Activated T-cell treated with anti-CD3 and anti-CD28 coated beads, Interleukin-2, amount 50 U/mL, for 48 hours (primary cell): ENCODE measurements at regions not wholly inside any gene's neighbourhood (a gene's known extent, or its start where the extent isn't known, plus 50 kb on each side); places are given as distances from the start of the nearest gene placed in this dataset.
"Not testable (repeated sequence)": the region's sequence is repeated elsewhere in the genome, so short reads cannot be mapped to it uniquely, and the experiment has no call there.

ENCODE experiments used
- DNase-seq, 2 experiments: peaks; one replicate each; pipeline ENCODE4 v3.0.0-alpha.2; 2020

DNA sequence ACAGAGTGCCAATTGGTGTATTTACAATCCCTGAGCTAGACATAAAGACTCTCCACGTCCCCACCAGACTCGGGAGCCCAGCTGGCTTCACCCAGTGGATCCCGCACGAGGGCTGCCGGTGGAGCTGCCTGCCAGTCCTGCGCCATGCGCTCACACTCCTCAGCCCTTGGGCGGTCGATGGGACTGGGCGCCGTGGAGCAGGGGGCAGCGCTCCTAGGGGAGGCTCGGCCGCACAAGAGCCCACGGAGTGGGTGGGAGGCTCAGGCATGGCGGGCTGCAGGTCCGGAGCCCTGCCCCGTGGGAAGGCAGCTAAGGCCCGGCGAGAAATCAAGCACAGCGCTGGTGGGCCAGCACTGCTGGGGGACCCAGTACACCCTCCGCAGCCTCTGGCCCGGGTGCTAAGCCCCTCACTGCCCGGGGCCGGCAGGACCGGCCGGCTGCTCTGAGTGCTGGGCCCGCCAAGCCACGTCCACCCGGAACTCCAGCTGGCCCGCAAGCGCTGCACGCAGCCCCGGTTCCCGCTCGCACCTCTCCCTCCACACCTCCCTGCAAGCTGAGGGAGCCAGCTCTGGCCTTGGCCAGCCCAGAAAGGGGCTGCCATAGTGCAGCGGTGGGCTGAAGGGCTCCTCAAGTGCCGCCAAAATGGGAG is 759.4 kb downstream of the BRINP3 start:
- not testable (repeated sequence) for DNase-seq

DNA sequence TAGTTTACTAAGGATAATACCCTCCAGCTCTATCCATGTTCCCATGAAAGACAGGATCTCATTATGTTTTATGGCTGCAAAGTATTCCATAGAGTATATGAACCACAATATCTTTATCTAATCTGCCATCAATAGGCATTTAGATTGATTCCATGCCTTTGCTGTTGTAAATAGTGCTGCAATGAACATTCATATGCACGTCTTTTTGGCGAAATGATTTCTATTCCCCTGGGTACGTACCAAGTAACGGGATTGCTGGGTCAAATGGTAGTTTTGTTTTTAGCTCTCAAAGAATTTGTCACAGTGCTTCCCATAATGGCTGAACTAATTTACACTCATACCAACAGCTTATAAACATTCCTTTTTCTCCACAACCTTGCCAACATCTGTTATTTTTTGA is 750.9 kb downstream of the BRINP3 start:
- no peak for DNase-seq

DNA sequence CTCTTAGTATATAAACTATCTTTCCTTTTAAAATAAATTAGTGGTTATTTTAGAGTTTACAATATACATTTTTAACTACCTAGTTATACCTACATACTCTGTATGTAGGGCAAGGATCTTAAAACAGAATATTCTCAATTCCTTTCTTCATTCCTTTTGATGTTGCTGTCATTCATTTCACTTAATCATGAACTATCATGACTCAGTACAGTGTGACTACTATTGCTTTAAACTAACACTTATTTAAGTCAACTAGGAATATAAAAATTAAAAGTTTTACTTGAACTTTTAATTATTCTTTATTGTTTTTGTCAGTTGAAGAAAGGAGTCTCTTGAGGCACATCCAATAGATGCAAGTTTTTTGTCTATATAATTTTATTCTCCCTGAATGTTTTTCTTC is 726.4 kb downstream of the BRINP3 start:
- DNase-seq: no peak

DNA sequence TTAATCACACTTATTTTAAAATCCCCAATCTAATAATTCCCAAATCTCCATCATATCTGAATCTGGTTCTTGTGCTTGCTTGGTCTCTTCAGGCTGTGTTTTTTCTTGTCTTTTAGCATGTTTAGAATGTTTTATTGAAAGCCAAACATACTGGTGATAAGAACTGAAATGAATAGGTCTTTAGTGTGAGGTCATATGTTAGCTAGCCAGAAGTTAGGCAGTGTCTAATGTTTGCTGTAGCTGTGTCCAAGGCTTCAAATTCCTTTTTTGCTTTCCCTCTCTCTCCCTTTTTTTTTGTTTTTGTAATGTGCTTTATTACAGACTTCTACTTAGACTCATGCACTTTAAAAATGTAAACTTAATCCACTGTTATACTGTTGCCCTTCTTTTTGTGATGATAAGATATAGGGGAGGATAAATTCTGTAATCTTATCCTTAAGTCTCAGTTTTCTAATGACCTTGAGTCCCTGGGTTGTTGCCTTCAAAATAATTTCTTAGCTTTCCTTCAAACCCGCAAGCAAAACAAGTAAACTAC is 725.1 kb downstream of the BRINP3 start:
- DNase-seq: no peak

DNA sequence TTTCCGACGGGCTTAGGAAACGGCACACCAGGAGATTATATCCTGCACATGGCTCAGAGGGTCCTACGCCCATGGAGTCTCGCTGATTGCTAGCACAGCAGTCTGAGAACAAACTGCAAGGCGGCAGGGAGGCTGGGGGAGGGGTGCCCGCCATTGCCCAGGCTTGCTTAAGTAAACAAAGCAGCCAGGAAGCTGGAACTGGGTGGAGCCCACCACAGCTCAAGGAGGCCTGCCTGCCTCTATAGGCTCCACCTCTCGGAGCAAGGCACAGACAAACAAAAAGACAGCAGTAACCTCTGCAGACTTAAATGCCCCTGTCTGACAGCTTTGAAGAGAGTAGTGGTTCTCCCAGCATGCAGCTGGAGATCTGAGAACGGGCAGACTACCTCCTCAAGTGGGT is 722.6 kb downstream of the BRINP3 start:
- DNase-seq: not testable (repeated sequence)

DNA sequence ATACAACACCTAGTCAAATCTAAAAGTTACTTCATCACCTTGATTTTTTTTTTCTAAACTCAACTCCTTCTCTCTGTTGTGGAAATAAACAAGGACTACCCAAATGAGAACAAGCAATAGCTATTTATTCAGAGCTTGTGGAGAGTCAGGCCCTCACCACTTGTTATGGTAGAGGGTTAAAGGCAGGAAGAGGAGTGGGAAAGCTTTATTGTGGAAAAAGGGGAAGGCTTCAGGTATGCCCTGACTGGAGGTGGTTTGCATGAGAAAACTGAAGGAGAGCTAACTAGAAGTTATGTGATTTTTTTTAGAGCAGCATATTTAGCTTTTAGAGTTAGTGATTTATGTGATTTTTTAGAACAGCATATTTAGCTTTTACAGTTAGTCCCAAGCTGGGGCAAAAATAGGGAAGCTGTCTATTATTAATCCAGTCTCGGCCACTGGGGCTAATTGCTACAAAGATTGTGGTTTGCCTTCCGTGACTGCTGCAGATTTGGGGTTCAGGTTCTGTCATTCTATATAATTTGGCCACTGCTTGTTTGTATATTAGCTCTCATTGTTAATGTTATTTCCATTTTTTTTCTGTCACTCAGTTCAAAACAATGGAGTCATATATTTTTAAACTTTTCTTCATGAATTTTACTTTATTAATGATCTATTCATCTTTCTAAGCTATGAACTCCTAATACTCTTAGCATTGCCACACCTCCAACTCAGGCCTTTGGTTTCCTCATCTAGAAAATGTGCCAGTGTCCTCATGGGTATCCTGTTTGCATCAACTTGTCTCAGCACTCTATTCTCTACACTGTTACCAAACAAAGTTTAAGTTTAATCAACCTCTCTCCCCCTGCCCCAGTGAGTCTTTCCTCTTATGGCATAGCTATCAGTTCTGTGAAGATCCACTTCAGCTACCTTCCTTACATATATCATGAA is 713.0 kb downstream of the BRINP3 start:
- DNase-seq: no peak

DNA sequence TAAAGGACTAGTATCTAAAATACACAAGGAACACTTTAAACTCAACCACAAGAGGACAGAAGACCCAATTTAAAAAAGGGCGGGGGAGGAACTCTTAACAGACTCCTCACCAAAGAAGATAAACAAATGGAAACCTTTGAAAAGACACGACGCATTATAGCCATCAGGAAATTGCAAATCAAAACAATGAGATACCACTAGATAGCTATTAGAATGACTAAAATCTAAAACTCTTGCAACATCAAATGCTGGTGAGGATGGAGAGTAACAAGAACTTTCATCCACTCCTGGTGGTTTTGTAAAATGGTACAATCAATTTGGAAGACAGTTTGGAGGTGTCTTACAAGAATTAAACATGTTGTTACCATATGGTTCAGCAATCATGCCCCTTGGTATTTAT is 708.2 kb downstream of the BRINP3 start:
- no peak for DNase-seq

DNA sequence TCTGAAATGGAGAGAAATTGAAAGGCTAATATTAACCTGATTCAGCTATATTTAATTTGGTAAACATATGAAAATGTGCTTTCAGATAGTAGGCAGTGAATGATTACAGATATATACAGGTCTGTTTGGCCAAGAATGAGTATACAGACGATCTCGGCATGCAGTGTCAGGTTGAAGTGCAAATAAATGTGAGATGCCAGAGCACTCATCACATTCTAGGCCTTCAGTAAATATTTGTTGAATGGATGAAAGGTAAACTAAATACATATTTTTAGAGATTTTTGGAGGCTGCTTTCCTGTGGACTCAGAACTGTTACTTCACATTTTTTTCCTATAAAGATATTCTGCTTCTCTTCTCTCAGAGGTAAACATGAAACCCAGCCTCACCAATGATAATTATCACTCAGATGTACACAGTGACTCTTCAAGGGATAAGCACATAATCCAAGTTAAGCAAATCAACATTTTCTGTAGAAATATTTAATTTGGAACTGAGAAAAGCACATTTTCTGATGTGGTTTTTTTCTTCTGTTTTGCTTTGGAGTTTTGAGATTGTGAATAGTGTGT is 702.9 kb downstream of the BRINP3 start:
- DNase-seq: no peak

DNA sequence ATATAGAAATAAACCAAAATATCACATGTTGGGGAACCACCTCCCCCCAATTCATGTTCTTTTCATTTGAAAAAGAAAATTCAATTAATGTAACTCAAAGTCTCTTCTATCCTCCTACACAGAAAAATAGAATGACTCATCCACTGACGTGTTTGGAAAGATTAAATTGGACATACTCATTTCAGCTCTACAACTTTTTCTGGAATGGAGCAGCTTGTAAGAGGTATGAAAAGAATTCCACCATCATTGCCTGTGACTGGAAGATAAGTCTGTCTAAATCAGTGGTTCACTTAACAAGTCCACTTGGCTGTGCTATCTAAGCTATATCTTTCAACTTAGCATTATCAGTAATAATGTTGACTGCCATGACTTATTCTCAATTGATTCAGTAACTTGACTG is 702.3 kb downstream of the BRINP3 start:
- DNase-seq: no peak

DNA sequence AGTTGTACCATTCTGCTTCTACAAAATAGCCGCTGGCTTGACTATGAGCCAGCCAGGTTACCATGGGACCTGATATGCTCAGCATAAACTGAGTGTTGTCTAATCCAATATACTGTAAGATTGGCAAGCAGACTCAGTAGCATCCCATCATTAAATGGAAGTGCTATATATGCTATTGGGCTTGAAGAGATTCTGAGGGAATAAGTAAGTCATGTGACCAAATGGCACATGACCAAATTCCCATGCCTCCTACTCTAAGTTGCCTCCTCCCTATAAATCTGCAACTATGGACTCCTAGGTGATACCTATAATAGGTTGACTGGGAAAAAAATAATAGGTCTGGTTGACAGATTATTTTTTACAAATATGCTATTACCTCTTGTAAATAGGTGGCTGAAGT is 698.6 kb downstream of the BRINP3 start:
- no peak for DNase-seq

DNA sequence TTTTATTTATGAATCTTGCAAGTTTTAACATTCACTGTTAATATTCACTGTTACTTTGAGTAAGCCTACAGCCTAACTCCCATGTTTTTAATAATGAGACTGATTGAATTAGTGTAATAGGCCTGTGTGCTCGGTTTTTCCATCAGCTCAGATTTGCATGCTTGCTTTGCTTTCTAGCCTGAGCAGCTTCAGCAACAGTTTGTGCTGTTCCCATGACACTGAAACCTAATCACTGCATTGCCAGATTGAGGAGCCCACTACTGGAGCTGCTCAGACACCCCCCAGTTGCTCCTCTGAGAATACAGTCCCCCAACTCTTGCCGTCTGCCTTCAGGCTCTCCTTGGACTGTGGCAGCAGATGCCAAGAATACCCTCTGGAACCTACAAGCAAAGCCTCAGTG is 695.4 kb downstream of the BRINP3 start:
- DNase-seq: no peak

DNA sequence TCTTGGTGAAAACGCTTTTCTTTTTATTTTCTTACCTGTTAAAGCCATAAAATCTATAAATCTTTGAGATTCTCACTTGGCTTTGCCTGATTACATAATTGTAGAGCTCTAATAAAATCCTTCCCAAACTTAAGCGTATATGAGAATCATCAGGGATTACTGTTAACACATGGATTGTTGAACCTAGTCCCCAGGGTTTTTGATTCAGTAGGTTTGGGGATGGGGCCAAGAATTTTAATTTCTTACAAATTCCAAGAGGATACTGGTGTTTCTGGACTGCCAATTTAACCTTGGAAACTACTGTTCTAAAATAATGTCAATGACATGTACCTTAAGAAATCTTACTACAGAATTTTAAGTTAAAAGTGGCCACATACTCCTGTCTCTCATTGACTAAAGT is 694.2 kb downstream of the BRINP3 start:
- DNase-seq: no peak

DNA sequence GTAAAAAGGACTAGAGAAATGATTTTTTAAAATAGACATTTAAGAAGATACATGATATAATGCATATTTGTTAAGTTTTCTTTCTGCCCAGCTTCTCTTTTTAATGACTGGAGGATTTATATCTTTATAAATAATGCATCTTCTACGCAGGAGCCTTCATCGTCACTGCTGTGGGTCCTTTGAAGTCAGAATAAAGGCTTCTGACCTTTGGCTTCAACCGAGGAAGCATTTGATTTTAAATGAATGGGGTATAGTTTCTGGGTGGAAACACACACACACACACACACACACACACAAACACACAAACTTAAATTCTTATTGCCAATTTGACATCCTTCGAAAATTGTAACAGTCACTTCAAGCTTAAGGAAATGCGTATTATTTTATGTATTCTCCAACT is 690.9 kb downstream of the BRINP3 start:
- DNase-seq: no peak

DNA sequence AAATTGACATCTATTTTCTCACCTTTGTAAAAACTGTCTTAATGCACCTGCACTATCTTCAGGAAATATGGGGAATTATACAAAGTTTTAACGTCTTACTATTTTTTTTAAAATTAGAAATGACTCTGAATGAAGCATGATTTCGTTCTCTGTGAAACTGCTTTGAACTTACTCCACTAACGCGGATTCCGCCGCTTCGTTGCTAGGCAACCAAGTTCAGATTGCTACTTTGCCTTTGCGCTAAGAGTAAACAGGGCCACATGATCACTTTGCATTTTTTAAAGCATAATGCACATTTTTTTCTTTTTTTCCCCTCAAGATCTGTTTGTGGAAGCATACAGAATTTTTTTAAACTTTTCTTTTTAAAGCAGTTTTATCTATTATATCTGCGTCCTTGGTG is 690.5 kb downstream of the BRINP3 start:
- DNase-seq: no peak

DNA sequence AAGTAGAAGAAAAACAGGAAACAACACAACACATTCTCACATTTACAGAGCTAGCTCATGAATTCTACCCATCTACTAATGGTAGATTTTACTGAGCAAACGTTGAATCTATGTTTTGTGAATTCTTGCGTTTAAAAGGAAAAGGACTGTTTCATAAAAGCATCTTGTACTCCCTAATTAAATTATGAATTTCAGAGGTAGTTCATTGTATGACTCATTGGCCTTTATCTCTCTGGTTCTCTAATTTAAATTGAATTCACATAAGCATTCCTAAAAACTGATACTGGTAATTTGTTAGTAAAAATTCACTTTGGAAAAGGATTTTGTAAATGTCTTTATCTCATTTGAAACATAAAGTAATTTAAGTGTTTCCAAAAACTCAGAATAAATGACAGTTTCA is 687.3 kb downstream of the BRINP3 start:
- no peak for DNase-seq

DNA sequence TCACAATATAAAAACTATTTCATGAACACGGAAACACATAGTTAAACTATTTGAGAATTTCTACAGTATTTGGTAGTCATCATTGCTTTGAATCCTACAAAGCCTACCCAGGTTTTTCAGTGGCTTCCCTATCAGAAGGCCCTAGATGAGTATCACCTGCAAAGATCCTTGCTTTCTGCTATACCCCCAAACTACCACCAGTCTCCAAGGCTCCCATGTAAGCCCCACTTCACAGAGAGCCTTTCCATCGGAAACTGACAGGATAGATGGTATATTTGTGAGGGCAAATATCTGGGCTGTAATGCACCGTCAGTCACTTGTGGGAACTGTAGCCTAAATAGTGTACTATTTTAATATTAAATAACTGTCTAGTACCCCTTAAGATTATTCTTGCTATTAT is 674.3 kb downstream of the BRINP3 start:
- no peak for DNase-seq

DNA sequence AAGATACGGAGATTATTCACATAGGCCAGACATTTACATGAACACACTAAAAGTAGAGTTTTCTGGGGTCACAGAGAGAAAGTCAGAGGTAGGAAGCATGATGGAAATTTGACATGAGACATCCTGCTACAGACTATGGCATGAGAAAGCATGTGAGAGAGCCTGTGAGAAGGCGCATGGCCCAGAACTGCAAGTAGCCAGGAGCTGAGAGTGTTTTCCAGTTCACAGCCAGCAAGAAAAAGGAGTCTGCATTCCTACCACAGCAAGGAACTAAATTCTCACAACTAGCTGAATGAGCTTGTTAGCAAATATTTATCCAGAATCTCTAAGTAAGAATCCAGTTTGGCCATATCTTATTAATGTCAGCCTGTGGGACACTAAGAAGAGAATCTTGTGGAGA is 673.3 kb downstream of the BRINP3 start:
- no peak for DNase-seq

DNA sequence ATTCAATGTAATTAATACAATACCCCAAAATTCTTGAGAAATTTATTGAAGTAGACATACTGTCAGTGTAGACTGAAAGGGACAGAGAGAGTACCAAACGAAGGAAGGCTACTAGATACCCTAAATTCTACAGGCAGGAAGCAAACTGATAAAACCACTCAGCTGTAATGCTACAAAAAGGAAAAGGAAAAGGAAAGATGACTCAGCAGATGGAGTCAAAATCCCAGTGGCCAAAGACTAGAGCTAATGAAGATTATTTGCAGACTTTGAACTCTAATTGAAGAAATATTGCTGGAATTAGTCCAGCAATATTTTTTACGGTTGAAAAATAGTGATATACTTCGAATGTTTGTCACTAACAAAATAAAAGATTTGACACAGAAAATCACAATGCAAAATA is 671.9 kb downstream of the BRINP3 start:
- no peak for DNase-seq

DNA sequence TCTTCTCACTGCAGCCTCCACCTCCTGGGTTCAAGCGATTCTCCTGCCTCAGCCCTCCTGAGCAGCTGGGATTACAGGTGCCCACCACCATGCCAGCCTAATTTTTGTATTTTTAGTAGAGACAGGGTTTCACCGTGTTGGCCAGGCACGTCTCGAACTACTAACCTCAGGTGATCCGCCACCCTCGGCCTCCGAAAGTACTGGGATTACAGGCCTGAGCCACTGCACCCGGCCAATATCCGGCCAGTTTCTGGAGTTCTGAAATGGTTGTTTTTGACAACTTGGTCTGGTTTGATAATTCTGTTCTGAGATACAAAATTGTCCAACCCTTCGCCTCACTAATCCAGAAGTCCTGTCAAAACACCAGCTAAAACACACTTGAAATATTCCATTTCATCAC is 667.0 kb downstream of the BRINP3 start:
- not testable (repeated sequence) for DNase-seq

DNA sequence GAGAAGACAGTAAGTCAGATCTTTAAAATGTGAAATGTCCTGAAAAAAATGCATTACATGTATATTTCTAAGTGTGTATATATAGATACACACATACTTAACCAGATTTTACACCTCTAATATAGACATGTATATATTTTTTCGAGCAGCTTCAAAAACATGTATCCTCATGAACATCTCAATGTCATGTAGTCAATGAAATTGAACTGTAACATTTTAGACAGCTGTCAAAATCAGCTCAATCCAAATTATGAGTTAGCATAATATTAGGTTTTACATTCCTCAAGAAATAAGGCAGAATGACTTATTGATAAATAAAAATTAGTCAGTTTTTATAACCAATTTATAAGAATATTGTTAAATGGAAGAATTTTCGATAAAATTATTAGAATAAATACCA is 665.7 kb downstream of the BRINP3 start:
- DNase-seq: no peak

DNA sequence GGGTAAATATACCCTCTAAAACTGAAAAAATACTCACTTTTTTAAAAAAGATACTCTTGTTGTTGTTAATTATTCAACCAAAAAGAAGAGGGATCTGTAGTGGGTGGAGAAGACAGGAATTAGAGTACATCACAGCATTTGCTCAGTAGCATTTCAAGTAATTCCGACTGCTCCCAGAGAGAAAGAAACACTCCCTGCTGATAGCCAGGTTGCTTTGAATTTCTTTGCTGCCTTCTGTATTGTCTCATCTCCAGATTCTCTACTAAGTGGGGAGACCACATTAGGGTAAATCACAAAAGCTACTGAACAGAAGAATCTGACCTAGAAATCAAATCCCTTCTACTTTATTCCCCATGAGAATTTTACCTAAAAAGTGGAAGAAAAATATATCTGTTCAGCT is 661.1 kb downstream of the BRINP3 start:
- DNase-seq: no peak

DNA sequence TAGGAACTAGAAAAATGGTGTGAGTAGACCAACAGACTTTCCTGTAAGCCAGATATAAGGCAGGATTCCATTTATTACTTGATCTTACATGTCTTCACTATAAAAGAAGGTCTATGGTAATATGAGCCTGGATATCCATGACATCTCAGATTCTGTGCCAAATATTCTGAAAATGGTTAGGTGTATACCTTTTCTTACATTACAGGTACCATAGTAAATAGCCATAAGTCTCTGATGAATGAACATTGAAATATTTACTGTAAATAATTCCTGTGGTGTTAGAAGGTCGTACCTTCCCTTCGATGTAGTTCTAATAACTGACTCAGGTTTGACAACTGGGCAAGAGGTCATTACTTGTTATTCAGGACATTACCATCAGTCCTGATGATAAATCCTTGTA is 657.9 kb downstream of the BRINP3 start:
- DNase-seq: no peak

DNA sequence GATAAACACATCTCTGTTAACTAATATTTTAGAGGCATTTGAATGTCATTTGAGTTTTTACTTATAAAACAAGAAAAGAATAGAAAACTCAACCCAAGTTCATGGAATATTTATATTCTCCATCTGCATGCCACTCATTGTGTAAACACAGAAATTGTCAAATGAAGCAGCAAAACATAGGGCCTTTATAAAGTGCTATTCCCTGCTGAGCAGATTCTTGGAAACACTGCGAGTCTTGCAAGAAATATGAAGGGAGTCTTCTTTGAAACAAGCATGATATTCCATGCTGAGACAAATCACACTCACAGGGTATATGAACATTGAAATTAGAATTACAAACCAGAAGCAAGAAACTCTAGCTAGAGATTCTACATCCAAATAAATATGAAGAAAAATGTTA is 655.8 kb downstream of the BRINP3 start:
- DNase-seq: no peak

DNA sequence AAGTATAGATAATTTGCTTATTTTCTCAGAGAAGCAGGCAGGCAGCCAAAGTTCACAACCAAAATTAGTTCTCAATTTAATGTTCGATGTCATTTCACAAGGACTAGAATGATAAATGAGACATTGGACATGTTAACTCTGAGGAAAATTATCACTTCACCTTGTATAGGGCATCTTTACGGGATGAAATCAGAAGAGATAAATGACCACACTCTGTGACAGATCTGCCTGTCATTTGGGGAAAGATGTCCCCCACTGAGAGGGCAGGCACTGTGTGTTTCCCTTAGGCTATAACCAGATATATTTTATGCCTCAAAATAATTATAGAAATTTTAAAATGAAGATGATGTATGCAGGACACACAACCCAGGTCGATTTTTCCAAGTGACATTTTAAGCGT is 642.9 kb downstream of the BRINP3 start:
- DNase-seq: no peak
